Activated naive CD8-positive, alpha-beta T cell treated with anti-CD3 and anti-CD28 coated beads, Interleukin-2, amount 10 ng/mL, durations not matched to agents 7 days and 5 days (primary cell): ENCODE measurements at regions not wholly inside any gene's neighbourhood (a gene's known extent, or its start where the extent isn't known, plus 50 kb on each side); places are given as distances from the start of the nearest gene placed in this dataset.
"Not testable (repeated sequence)": the region's sequence is repeated elsewhere in the genome, so short reads cannot be mapped to it uniquely, and the experiment has no call there.

Experiments used
- ATAC-seq: fragments of 150-1000 bp; cut with Tn5 transposase; one replicate; pipeline ENCODE4 v1.10.0; 2021; ENCODE audit warnings: low read depth, moderate library complexity
- POLR2A ChIA-PET: fragments of 350-600 bp; sonication (Branson Sonifier 250); formaldehyde crosslinking; loops from one replicate; lab custom pipeline; 2021; ENCODE audit warnings: antibody characterized with exemption; lab: Charles Lee
- DNase-seq: peaks from one replicate; pipeline ENCODE4 v3.0.0; 2021
- H3K27ac Mint-ChIP-seq: one replicate; pipeline ENCODE4 v1.8.0; 2022; ENCODE audit warnings: mild to moderate bottlenecking, mixed read lengths
- H3K27me3 Mint-ChIP-seq: one replicate; pipeline ENCODE4 v1.8.0; 2022; ENCODE audit warnings: mild to moderate bottlenecking, moderate library complexity, mixed read lengths
- H3K36me3 Mint-ChIP-seq: one replicate; pipeline ENCODE4 v1.8.0; 2021; ENCODE audit warnings: mild to moderate bottlenecking, mixed read lengths
- H3K4me1 Mint-ChIP-seq: one replicate; pipeline ENCODE4 v1.8.0; 2021; ENCODE audit warnings: mixed read lengths
- H3K4me3 Mint-ChIP-seq: one replicate; pipeline ENCODE4 v1.8.0; 2022; ENCODE audit warnings: mild to moderate bottlenecking, moderate library complexity, mixed read lengths
- H3K9me3 Mint-ChIP-seq: one replicate; pipeline ENCODE4 v1.8.0; 2021; ENCODE audit warnings: mixed read lengths

DNA sequence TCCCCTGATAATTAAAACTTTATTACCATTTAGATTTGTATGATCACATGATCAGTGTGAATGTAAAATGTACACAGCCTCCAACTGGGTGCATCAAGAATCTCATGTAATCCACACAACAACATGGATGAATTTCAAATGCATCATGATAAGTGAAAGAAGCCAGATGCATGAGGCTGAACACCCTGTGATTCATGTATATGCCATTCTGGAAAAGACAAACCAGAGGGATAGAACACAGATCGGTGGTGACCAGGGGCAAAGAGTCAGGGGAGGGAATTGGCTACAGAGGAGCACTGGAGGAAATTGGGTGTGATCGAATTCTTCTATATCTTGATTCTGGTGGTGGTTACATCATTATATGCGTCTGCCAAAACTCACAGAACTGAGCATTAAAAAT is 170.7 kb upstream of the SLC24A3 start:
- no peak for DNase-seq
- Mint-ChIP-seq H3K27ac (no peak overlapping the region), H3K27me3 (peaks cover 6% of the 10 kb centered on the region), H3K36me3 (no peaks in the 10 kb centered on the region), H3K9me3 (no peaks in the 10 kb centered on the region), H3K4me3 (no peak overlapping the region), H3K4me1 (no peaks in the 10 kb centered on the region)
- POLR2A ChIA-PET = no interaction called here
- ATAC-seq = no peak

DNA sequence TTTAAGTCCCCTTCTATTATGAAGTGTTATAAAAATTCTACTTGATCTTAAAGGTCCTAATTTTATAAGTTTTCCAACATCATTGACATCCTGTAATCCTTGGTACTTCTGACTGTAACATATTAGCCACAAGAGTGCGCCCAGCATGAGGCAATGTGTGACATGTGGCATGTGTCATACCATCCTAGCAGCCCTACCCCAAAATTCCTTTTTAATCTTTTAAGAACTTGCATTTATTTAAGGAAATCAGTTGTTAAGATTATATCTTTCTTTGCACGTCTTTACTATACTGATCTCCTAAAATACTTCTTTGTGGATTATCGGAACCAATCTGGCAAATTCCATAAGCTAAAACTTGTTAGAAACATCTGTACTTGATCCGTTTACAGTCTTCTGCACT is 167.1 kb upstream of the SLC24A3 start:
- POLR2A ChIA-PET = no interaction called here
- Mint-ChIP-seq H3K4me3 (no peak overlapping the region), H3K4me1 (peaks cover 5% of the 10 kb centered on the region), H3K27me3 (no peaks in the 10 kb centered on the region), H3K9me3 (no peaks in the 10 kb centered on the region), H3K36me3 (no peaks in the 10 kb centered on the region), H3K27ac (no peak overlapping the region)
- no peak for DNase-seq
- ATAC-seq = no peak

DNA sequence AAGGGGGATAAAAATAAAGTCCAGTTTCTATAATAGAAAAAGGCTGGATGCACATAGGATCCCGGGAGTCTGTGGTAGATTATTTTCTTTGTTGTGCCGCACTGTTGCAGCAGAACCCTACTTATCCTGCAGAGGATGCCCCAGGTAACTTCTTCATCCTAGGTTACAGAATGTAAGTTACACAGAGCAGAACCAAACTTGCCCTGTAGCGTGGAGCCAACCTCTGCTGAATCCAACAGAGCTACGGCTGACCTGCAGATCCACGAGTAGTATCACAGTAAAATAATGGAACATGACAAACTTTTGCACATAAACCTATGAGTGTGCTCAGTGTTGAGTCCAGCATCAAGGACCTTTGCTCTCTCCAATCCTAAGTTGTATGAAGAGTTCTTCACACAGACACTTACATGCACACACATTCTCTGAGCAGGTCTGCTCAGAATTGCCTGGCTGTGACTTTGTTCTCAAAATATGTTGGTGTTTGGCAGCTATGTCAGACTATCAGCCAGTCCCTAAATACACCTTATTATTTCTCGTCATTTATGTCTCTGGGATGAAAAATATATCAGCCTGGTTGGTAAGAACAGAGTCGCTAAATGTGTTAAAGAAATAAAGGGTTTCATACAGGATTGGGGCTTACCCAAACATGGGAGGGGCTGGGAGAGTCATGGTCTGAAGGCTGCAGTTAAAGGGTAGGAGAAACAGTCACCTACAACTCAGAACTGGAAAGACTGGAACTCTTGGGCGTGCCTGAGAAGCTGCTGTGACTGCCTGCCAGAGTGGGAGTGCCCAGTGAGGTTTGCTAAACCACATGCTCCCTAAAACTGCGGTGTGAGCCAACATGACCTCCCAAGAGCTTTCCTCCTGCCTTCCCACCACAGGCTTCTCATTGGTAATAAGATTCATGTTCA is 165.1 kb upstream of the SLC24A3 start:
- H3K27ac Mint-ChIP-seq = no peak overlapping the region

DNA sequence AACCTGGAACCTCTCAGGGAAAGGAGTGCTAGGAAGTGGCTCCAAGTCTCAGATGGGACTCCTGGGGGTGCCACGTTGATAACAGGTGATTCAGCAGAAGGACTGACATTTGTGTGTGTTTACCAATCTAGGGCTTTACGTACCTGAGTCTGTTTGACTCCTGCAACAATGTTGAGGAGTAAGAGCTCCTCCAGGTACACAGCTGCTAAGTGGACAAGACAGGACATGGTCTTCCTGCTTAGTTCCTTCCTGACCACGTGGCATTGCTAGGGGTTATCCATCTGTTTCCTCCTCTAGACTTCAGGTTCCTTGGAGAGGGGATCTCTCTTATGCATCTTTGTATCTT is 164.5 kb upstream of the SLC24A3 start:
- POLR2A ChIA-PET = no interaction called here
- Mint-ChIP-seq H3K27ac (no peak overlapping the region), H3K27me3 (no peaks in the 10 kb centered on the region), H3K4me3 (no peak overlapping the region), H3K4me1 (peaks cover 5% of the 10 kb centered on the region), H3K36me3 (no peaks in the 10 kb centered on the region), H3K9me3 (no peaks in the 10 kb centered on the region)
- DNase-seq (no peak), ATAC-seq (no peak)

More for the DNA sequence above, 165.1 kb upstream of the SLC24A3 start:
- peaks cover 5% of the 10 kb centered on the region for H3K4me1 Mint-ChIP-seq
- POLR2A ChIA-PET = no interaction called here
- H3K4me3 Mint-ChIP-seq = no peak overlapping the region
- no peaks in the 10 kb centered on the region for H3K36me3 Mint-ChIP-seq
- DNase-seq (no peak), ATAC-seq (no peak)
- H3K9me3 Mint-ChIP-seq = no peaks in the 10 kb centered on the region
- H3K27me3 Mint-ChIP-seq = no peaks in the 10 kb centered on the region

DNA sequence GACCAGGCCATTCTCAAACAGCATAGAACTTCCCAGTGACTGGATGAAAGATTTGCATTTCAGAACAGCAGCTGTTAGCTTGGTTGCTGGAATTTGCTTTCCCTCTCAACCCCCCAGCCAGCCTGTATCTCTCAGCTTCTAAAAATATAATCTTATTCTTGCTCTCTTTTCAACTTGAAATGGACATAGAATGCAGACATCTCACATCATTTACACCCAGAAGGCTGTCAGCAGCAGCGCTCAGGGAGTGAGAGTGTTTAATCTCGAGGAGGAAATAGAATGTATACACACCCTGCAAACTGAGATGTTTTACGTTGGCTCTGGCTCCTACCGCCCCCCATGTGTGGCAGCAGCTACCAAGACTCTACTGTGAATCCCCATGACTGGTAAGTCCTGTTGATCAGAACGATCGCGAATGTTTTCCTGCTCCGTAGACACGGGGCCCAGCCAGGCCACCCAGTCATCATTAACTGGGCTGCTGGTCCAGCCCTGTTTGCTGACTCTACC is 163.4 kb upstream of the SLC24A3 start:
- Mint-ChIP-seq H3K27me3 (no peaks in the 10 kb centered on the region), H3K4me3 (no peak overlapping the region), H3K9me3 (no peaks in the 10 kb centered on the region), H3K36me3 (no peaks in the 10 kb centered on the region), H3K4me1 (peaks cover 5% of the 10 kb centered on the region), H3K27ac (no peak overlapping the region)
- POLR2A ChIA-PET = no interaction called here
- ATAC-seq (no peak), DNase-seq (no peak)

DNA sequence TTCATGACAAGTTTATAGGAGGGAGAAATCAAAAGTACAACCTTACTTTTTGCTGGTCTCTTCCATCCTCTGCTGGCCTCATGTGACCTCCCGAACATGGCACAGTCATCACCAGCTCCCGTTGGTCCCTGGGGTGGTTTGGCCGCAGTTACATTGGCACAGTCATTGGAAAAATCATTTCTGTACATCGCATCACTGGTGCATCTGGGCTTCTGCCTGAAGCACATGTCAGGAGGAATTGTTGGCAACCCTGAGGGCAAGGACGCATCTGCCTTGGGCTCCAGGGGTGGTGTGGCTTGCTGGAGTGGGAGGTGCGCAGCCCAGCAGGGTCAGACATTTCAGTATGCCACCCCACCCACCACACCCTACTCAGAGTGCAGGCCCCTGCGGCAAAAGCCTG is 162.9 kb upstream of the SLC24A3 start:
- no peaks in the 10 kb centered on the region for H3K27me3 Mint-ChIP-seq
- no peak overlapping the region for H3K4me3 Mint-ChIP-seq
- H3K9me3 Mint-ChIP-seq = no peaks in the 10 kb centered on the region
- H3K27ac Mint-ChIP-seq = no peak overlapping the region
- POLR2A ChIA-PET = no interaction called here
- peaks cover 5% of the 10 kb centered on the region for H3K4me1 Mint-ChIP-seq
- ATAC-seq (no peak), DNase-seq (no peak)
- no peaks in the 10 kb centered on the region for H3K36me3 Mint-ChIP-seq

DNA sequence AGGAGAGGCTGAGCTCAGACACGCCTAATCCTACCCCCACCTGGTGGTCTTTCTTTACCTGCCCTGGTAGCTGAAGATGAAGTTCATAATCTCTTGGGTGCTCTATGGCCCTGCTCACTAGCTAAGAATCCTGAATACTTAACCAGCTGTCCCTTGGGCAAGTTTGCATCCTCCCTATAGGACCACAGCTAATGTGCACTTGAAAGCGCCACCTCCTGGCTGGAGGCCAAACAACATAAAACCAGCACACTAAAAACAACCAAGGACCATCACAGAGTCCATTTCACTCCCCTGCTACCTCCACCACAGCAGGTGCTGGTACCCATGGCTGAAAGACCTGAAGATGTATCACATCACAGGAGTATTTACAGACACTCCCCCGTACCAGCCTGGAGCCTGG is 155.5 kb upstream of the SLC24A3 start:
- POLR2A ChIA-PET = no interaction called here
- DNase-seq (no peak), ATAC-seq (no peak)
- Mint-ChIP-seq H3K4me3 (no peak overlapping the region), H3K27me3 (peaks cover 5% of the 10 kb centered on the region), H3K4me1 (no peaks in the 10 kb centered on the region), H3K27ac (no peak overlapping the region), H3K9me3 (peaks cover 3% of the 10 kb centered on the region), H3K36me3 (no peaks in the 10 kb centered on the region)

DNA sequence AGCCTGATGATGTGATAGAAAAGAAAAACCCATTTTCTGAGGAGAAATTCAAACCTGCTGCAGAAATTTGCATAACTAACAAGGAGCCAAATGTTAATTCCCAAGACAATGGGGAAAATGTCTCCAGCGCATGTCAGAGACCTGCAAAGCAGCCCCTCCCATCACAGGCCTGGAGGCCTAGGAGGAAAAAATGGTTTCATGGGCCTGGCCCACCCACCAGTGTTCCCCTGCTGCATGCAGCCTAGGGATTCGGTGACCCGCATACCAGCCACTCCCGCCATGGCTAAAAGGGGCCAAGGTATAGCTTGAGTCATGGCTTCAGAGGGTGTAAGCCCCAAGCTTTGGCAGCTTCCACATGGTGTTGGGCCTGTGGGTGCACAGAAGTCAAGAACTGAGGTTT is 147.7 kb upstream of the SLC24A3 start:
- peaks cover 20% of the 10 kb centered on the region for H3K9me3 Mint-ChIP-seq
- POLR2A ChIA-PET, H3K27me3 Mint-ChIP-seq, H3K36me3 Mint-ChIP-seq, ATAC-seq, H3K27ac Mint-ChIP-seq, H3K4me1 Mint-ChIP-seq, H3K4me3 Mint-ChIP-seq, DNase-seq: not testable (repeated sequence)

DNA sequence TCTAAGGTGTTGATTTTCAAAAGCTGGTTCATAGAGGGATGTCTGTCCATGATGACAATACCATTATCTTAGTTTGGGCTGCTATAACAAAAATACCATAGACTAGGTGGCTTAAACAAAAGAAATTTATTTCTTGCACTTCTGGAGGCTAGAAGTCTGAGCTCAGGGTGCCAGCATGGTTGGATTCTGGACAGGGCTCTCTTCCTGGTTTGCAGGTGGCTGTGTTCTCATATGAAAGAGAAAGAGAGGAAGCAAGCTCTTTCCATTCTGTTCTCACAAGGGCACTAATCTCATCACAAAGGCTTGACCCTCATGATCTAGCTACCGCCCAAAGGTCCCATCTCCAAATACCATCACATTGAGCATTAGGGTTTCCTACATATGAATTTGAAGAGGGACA is 144.5 kb upstream of the SLC24A3 start:
- no peak overlapping the region for H3K4me3 Mint-ChIP-seq
- ATAC-seq = no peak
- peaks cover 12% of the 10 kb centered on the region for H3K9me3 Mint-ChIP-seq
- no peaks in the 10 kb centered on the region for H3K4me1 Mint-ChIP-seq
- no peak for DNase-seq
- H3K27ac Mint-ChIP-seq = no peak overlapping the region
- no peaks in the 10 kb centered on the region for H3K36me3 Mint-ChIP-seq
- H3K27me3 Mint-ChIP-seq = peaks cover 3% of the 10 kb centered on the region
- POLR2A ChIA-PET = interaction anchor here (0.5 kb wide), 1 partner anchor 552 kb away, joined by 3 read pairs; no protein-coding TSS in a partner anchor

DNA sequence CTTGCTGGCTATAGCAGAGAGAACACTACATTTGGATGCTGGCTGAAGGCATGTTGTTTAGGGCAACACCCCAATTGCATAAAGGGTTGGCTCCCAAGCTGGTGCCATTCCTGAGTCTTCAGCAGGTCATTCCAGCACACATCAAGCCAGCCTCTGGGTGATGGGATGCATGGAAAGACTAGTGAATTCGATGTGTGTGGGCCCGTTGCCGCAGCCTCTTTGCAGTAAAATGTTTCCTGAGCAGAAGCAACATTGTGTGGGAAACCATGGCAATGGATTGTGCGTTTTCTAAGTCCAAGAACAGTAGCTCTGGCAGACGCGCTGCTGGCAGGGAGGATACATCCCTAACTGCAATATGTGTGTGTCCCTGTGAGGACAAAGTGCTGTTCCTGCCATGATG is 142.4 kb upstream of the SLC24A3 start:
- Mint-ChIP-seq H3K27me3 (peaks cover 5% of the 10 kb centered on the region), H3K4me3 (no peak overlapping the region), H3K9me3 (peaks cover 4% of the 10 kb centered on the region), H3K36me3 (no peaks in the 10 kb centered on the region), H3K27ac (no peak overlapping the region), H3K4me1 (peaks cover 7% of the 10 kb centered on the region)
- no peak for ATAC-seq
- POLR2A ChIA-PET = no interaction called here
- DNase-seq = no peak

DNA sequence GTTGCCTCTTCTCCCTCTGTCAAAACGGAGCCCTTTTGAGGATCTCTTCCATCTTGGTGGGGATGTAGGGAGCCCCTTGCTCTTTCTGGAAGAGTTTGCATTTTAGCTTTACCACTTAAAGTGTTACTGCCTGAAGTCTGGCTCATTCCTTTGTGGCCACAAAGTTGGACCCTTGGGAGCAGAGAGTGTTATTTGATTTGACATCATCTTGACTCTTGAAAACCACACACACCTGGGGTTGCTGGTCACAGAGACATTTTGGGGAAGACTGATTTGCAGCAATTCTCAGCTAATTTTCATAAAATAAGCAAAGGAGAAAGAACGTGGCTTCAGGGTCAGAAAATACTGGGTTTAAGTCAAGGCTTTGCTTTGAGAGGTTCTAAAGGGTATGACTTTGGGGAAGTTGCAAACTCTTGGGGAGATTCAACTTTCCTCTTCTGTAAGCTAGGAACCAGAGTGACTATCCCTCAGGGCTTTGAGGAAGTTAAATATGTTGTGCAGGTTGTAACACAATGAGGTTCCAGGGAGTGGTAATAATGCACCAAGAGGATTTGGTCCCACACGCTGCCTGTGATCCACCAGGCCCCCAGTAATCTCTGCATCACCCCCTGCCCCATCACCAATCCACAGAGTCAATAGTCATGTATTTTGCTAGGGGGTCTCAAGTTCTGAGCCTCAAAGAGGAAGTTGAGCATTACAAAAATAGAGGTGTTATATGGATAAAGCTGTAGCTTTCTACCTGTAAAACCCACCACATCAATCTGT is 141.6 kb upstream of the SLC24A3 start:
- no peak for DNase-seq
- Mint-ChIP-seq H3K36me3 (no peaks in the 10 kb centered on the region), H3K27ac (no peak overlapping the region), H3K9me3 (peaks cover 2% of the 10 kb centered on the region), H3K27me3 (peaks cover 5% of the 10 kb centered on the region), H3K4me1 (peaks cover 11% of the 10 kb centered on the region), H3K4me3 (no peak overlapping the region)
- no peak for ATAC-seq
- POLR2A ChIA-PET = no interaction called here

DNA sequence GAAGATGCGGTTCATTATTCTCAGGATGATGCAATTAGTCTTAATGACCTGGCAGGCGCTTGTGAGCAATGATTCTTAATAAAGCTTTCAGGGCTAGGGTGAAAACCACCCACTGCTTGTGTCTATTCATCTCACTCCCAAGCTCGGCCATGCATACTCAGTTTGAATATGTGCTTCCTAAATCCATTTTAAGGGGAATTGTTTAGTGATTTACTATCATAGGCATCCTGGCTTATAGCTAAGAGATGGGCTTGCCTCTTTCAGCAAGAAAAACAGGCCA is 141.1 kb upstream of the SLC24A3 start:
- Mint-ChIP-seq H3K27ac (no peak overlapping the region), H3K36me3 (no peaks in the 10 kb centered on the region), H3K27me3 (peaks cover 5% of the 10 kb centered on the region), H3K4me3 (no peak overlapping the region), H3K9me3 (peaks cover 2% of the 10 kb centered on the region), H3K4me1 (peaks cover 11% of the 10 kb centered on the region)
- DNase-seq (no peak), ATAC-seq (no peak)
- POLR2A ChIA-PET = no interaction called here

DNA sequence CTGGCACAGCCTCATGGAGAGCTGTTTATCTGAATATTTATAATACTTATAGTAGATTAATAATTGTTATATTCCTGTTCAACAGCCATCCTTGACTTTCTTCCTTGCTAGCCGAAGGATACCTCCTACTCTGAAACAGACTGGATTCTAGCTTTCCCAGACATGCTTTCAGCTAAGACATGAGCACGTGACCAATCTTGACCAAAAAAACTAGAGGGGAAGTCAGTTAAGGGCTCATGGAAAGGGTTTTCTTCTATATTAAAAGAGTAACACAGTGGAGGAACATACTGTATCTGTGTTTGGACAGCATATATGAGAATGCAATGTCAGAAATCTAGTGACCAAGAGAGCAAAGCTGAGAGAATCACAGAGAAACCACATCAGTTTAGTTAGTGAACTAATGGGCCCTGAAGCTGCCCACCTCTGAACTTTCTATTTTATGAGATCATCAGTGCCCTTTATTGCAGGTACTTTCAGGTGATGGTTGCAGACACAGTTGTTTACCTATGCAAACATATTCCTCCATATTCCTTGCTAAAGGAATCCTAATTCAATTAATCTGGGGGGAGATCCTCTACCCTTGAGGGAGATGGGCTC is 140.4 kb upstream of the SLC24A3 start:
- DNase-seq (no peak), ATAC-seq (no peak)
- Mint-ChIP-seq H3K4me1 (peaks cover 11% of the 10 kb centered on the region), H3K27me3 (peaks cover 5% of the 10 kb centered on the region), H3K4me3 (no peak overlapping the region), H3K9me3 (peaks cover under 1% of the 10 kb centered on the region), H3K36me3 (no peaks in the 10 kb centered on the region), H3K27ac (no peak overlapping the region)
- POLR2A ChIA-PET = no interaction called here

DNA sequence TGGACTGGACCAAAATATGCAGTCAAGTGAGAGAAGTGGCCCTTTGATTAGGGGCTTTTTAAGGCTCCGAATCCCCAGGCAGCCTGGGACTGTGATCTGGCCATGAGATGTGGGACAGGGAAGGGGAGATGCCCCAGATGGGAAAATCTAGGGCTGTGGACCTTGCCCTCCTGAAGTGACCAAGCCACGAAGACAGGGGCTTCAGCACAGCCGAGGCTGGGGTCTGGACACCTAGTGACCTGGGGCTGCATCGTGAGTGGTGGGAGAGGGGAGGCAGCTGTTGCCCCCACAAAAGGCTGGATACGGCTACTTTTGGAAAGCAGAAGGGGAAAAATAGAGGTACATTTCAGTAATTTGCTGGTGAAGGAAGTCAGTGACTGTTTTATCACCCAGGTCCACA is 139.5 kb upstream of the SLC24A3 start:
- no peak overlapping the region for H3K4me3 Mint-ChIP-seq
- no peaks in the 10 kb centered on the region for H3K36me3 Mint-ChIP-seq
- DNase-seq = no peak
- POLR2A ChIA-PET = no interaction called here
- H3K27ac Mint-ChIP-seq = no peak overlapping the region
- no peaks in the 10 kb centered on the region for H3K9me3 Mint-ChIP-seq
- H3K27me3 Mint-ChIP-seq = peaks cover 5% of the 10 kb centered on the region
- peaks cover 11% of the 10 kb centered on the region for H3K4me1 Mint-ChIP-seq
- no peak for ATAC-seq
